Stimulated activated effector memory CD8-positive, alpha-beta T cell treated with anti-CD3 and anti-CD28 coated beads, Interleukin-12 subunit alpha, Interleukin-12 subunit beta, amount 100 ng/mL, for 72 hours (primary cell): ENCODE measurements at regions not wholly inside any gene's neighbourhood (a gene's known extent, or its start where the extent isn't known, plus 50 kb on each side); places are given as distances from the start of the nearest gene placed in this dataset.
"Not testable (repeated sequence)": the region's sequence is repeated elsewhere in the genome, so short reads cannot be mapped to it uniquely, and the experiment has no call there.

Source experiments
- ATAC-seq: fragments of 150-1000 bp; cut with Tn5 transposase; 2 replicates; pipeline ENCODE4 v1.10.0; 2021
- DNase-seq, 2 donors: peaks; one replicate each; pipeline ENCODE4 v3.0.0; 2021 to 2022; ENCODE audit warnings: low spot score in 2 of 2
- H3K27ac Mint-ChIP-seq: one replicate; pipeline ENCODE4 v1.8.0; 2022; ENCODE audit warnings: mild to moderate bottlenecking, mixed read lengths
- H3K36me3 Mint-ChIP-seq: one replicate; pipeline ENCODE4 v1.8.0; 2022; ENCODE audit warnings: mild to moderate bottlenecking, mixed read lengths
- H3K4me1 Mint-ChIP-seq: one replicate; pipeline ENCODE4 v1.8.0; 2022; ENCODE audit warnings: mixed read lengths
- H3K4me3 Mint-ChIP-seq: one replicate; pipeline ENCODE4 v1.8.0; 2022; ENCODE audit warnings: mild to moderate bottlenecking, mixed read lengths
- H3K9me3 Mint-ChIP-seq: one replicate; pipeline ENCODE4 v1.8.0; 2022; ENCODE audit warnings: mixed read lengths

- ATAC-seq (no peak), DNase-seq (no peak)
- no peaks in the 10 kb centered on the region for H3K36me3 Mint-ChIP-seq
- no peak overlapping the region for H3K4me3 Mint-ChIP-seq
- H3K27ac Mint-ChIP-seq = no peak overlapping the region
- no peaks in the 10 kb centered on the region for H3K4me1 Mint-ChIP-seq
- peaks cover 4% of the 10 kb centered on the region for H3K9me3 Mint-ChIP-seq
These were observed 236.9 kb downstream of the CD109 start for GRCh38 chr6:73932866-73933265.

DNA sequence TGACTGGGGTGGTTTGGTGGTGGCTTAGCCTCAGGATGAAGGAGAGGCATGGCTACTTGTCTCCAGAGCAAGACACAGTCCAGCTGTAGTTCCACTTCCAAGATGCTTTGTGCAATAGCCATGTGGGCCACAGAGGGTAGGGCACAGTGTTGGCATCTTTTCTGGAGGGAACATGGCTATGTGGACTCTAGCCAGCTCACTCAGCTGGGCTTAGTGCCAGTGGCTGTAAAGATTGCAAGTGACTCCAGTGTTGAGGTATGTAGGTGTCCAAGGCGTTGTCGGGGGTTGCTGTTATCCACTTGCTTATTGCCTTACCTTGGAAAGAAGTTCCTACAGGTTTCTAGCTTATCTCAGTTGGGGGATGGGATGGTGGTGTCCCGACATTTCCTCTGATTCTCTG, 233.4 kb downstream of the CD109 start:
- Mint-ChIP-seq H3K4me3 (no peak overlapping the region), H3K36me3 (no peaks in the 10 kb centered on the region), H3K4me1 (no peaks in the 10 kb centered on the region), H3K27ac (no peak overlapping the region), H3K9me3 (peaks cover 6% of the 10 kb centered on the region)
- ATAC-seq = peak; percentile 37
- no peak for DNase-seq

DNA sequence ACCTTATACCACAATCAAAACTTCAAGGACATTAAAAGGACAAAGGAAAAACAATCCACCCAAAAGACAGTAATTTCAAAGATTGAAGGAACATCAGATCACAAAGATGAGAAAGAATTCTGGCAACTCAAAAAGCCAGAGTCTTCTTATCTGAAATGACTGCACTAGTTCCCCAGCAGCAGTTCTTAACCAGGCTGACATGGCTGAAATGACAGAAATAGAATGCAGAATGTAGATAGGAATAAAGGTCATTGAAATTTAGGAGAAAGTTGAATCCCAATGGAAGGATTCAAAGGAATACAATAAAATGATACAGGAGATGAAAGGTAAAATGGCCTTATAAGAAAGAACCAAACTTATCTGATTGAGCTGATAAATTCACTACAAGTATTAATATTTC, 231.4 kb downstream of the CD109 start:
- Mint-ChIP-seq H3K4me3 (no peak overlapping the region), H3K27ac (no peak overlapping the region), H3K4me1 (no peaks in the 10 kb centered on the region), H3K9me3 (peaks cover 6% of the 10 kb centered on the region), H3K36me3 (no peaks in the 10 kb centered on the region)
- DNase-seq (no peak), ATAC-seq (no peak)

DNA sequence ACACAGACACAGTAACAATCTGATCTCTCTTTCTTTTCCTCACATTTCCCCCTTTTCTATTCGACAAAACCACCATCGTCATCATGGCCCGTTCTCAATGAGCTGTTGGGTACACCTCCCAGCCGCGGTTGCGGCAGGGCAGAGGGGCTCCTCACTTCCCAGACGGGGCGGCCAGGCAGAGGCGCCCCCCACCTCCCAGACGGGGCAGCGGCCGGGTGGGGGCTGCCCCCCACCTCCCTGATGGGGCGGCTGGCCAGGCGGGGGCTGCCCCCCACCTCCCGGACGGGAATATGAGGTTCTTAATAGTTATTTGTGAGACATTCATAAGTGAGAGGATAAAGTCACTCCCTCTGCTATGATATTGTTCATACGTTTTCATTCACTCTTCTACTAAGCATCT, 229.7 kb downstream of the CD109 start:
- H3K9me3 Mint-ChIP-seq, H3K4me1 Mint-ChIP-seq, H3K36me3 Mint-ChIP-seq, ATAC-seq, H3K4me3 Mint-ChIP-seq, H3K27ac Mint-ChIP-seq, DNase-seq: not testable (repeated sequence)

DNA sequence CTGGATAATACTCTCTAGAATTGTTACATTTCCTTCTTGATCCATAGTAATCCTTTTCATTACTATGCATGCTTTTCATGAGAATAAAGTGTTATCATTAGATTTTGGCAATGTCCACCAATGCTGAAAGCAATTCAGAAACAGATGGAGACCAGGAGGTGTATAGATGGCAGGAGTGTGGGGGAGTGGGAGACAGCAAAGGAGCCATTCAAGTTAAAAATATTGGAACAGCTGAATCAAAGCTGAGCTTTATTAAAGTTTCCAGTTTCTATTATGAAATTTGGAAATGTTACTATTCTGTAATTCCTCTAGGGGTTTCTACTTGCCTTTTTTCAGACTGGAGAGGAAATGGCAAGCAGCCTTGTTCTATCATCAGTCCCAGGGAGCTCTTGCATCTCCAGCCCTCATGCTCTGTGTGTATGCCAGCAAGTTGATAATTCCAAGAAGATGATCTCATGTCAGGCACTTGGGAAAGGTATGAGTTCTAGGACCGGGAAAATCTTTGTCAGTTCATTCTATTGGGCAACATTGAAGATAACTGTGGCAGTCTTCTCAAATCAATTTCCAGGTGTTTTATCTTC, 228.0 kb downstream of the CD109 start:
- no peak overlapping the region for H3K27ac Mint-ChIP-seq
- no peak for DNase-seq
- H3K4me3 Mint-ChIP-seq = no peak overlapping the region
- ATAC-seq = no peak
- peaks cover 8% of the 10 kb centered on the region for H3K9me3 Mint-ChIP-seq
- no peaks in the 10 kb centered on the region for H3K4me1 Mint-ChIP-seq
- H3K36me3 Mint-ChIP-seq = no peaks in the 10 kb centered on the region

DNA sequence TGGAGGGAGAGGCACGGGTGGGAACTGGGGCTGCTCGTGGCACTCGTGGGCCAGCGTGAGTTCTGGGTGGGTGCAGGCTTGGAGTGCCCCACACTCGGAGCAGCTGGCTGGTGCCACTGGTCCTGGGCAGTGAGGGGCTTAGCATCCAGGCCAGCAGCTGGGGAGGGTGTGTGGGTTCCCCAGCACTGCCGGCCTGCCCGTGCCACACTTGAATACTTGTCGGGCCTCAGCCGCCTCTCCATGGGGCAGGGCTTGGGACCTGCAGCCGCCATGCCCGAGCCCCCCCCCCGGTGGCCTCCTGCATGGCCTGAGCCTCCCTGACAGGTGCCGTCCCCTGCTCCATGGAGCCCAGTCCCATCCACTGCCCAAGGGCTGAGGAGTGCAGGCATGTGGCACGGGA, 207.2 kb downstream of the CD109 start:
- DNase-seq = no peak
- ATAC-seq = peak; percentile 28
- no peak overlapping the region for H3K4me3 Mint-ChIP-seq
- H3K9me3 Mint-ChIP-seq = peaks cover 13% of the 10 kb centered on the region
- H3K4me1 Mint-ChIP-seq = no peaks in the 10 kb centered on the region
- no peak overlapping the region for H3K27ac Mint-ChIP-seq
- H3K36me3 Mint-ChIP-seq = no peaks in the 10 kb centered on the region

DNA sequence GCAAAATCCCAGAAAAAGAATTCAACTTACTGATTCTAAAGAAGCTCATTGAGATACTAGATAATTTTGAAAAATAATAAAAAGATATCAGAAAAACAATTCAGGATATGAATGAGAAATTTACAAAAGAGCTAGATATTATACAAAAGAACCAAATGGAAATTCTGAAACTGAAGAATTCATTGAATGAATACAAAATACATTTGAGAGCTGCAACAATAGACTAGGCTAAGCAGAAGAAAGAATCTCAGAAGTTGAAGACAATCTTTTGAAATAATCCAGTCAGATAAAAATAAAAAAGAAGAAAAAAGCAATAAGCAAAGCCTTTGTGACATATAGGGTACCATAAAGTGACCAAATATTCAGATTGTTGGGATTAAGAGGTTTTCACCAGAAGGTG, 206.0 kb downstream of the CD109 start:
- ATAC-seq = no peak
- Mint-ChIP-seq H3K9me3 (peaks cover 13% of the 10 kb centered on the region), H3K27ac (no peak overlapping the region), H3K4me1 (no peaks in the 10 kb centered on the region), H3K4me3 (no peak overlapping the region), H3K36me3 (no peaks in the 10 kb centered on the region)
- DNase-seq = no peak

- no peak for ATAC-seq
- DNase-seq = no peak
- no peak overlapping the region for H3K4me3 Mint-ChIP-seq
- no peak overlapping the region for H3K27ac Mint-ChIP-seq
- H3K4me1 Mint-ChIP-seq = no peaks in the 10 kb centered on the region
- peaks cover 13% of the 10 kb centered on the region for H3K9me3 Mint-ChIP-seq
- no peaks in the 10 kb centered on the region for H3K36me3 Mint-ChIP-seq
These were observed 205.3 kb downstream of the CD109 start for GRCh38 chr6:73901311-73901710.

GRCh38 chr6:73898599-73898998, 202.6 kb downstream of the CD109 start:
- no peak for ATAC-seq
- H3K4me3 Mint-ChIP-seq = no peak overlapping the region
- no peaks in the 10 kb centered on the region for H3K4me1 Mint-ChIP-seq
- H3K27ac Mint-ChIP-seq = no peak overlapping the region
- no peak for DNase-seq
- H3K9me3 Mint-ChIP-seq = peaks cover 13% of the 10 kb centered on the region
- no peaks in the 10 kb centered on the region for H3K36me3 Mint-ChIP-seq

DNA sequence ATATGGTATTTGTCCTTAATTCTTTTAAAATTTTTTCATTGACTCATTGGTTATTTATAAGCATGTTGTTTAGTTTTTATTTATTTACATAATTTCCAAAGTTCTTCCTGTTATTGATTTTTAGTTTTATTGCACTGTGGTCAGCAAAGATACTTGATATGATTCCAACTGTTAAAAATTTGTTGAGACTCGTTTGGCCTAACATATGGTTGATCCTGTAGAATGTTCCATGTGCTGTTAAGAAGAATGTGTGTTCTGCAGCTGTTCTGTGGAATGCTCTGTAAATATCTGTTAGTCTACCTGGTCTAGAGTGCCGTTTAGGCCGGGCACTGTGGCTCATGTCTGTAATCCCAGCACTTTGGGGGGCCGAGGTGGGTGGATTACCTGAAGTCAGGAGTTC, 197.7 kb downstream of the CD109 start:
- no peak for DNase-seq
- no peaks in the 10 kb centered on the region for H3K9me3 Mint-ChIP-seq
- H3K36me3 Mint-ChIP-seq = no peaks in the 10 kb centered on the region
- no peak overlapping the region for H3K27ac Mint-ChIP-seq
- H3K4me3 Mint-ChIP-seq = no peak overlapping the region
- H3K4me1 Mint-ChIP-seq = no peaks in the 10 kb centered on the region
- no peak for ATAC-seq

- no peaks in the 10 kb centered on the region for H3K4me1 Mint-ChIP-seq
- no peak overlapping the region for H3K4me3 Mint-ChIP-seq
These were observed 192.0 kb downstream of the CD109 start for GRCh38 chr6:73888050-73888449.

GRCh38 chr6:73885393-73885792, 189.4 kb downstream of the CD109 start:
- Mint-ChIP-seq H3K4me3 (no peak overlapping the region), H3K36me3 (no peaks in the 10 kb centered on the region), H3K9me3 (no peaks in the 10 kb centered on the region)

More at GRCh38 chr6:73888050-73888449, 192.0 kb downstream of the CD109 start:
- Mint-ChIP-seq H3K36me3 (no peaks in the 10 kb centered on the region), H3K27ac (no peak overlapping the region), H3K9me3 (no peaks in the 10 kb centered on the region)
- no peak for ATAC-seq
- DNase-seq = no peak

DNA sequence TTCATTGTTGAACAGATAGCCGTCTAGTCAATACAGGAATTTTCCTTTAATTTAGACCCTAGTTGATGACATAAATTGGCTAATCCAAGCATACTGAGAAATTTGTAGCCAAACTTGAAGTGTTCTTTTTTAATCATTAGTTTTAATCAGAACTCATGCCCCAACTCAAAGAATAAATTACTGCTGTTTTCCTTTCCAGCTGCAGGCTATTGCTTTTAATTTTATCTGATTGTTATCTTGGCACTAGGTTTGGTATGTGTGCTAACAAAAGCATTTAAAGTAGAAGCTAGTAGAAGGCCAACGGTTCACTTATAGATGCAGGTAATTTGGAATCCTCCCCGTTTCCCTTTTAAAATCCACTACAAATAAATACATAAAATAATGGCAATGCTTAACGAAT, 188.5 kb downstream of the CD109 start:
- Mint-ChIP-seq H3K4me1 (no peaks in the 10 kb centered on the region), H3K27ac (no peak overlapping the region), H3K4me3 (no peak overlapping the region), H3K9me3 (no peaks in the 10 kb centered on the region), H3K36me3 (no peaks in the 10 kb centered on the region)
- DNase-seq (no peak), ATAC-seq (no peak)

More at GRCh38 chr6:73885393-73885792, 189.4 kb downstream of the CD109 start:
- ATAC-seq = no peak
- Mint-ChIP-seq H3K4me1 (no peaks in the 10 kb centered on the region), H3K27ac (no peak overlapping the region)
- no peak for DNase-seq

DNA sequence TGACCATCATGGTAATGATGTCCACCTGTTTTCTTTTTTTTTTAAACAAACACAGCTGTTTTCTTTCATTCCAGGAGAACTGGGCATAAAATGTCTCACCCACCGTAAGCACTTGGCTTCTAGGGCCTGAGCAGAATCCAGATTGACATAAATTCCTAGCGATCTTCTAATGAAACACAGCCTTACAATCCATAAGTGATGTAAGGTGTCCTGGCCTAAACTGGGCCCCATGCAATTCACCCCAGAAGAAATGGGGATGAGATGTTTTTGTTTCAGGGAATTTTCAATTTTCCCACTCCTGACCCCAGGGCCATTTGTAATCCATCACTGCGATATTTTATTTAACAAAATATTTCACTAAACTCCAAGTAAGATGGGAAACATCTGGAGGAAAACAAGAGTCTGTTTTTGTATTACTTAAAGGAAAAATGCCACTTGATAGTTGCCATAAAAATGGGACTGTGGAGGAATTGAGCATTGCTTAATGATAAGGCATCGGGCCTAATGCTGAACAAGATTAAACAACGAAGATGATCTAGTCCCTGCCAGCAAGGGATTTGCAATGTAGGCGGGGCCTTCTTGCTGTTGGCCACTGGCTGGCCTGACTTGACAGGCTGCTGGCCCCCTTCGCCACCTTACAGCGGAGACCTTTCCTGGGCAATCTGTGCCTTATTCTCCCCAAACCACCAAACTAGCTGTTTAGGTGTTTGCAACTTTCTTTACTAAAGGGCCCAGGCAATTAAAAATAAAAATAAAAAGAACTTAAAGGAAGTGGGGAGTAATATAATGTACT, 183.7 kb downstream of the CD109 start:
- Mint-ChIP-seq H3K4me1 (no peaks in the 10 kb centered on the region), H3K36me3 (no peaks in the 10 kb centered on the region), H3K9me3 (peaks cover under 1% of the 10 kb centered on the region), H3K27ac (no peak overlapping the region), H3K4me3 (no peak overlapping the region)
- DNase-seq (no peak), ATAC-seq (no peak)

DNA sequence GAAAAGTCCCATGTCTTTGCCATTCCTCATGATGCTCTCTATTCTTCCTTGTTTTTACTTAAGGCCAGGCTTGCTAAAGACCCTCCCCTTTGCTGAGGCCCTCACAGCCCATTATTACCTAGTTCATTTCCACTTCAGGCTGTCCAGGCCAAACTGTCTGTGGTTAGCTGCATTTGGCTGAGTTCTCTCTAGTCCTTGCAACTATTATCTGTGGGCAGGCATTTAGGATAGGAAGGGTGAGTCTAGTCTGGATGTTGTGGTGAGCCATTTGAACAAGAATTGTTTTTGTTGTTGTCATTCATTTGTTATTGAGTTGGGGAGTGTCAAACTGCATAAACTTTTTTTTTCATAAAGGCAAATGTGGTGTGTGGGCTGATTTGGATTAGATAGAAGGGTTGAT, 182.4 kb downstream of the CD109 start:
- ATAC-seq (no peak), DNase-seq (no peak)
- Mint-ChIP-seq H3K9me3 (peaks cover 2% of the 10 kb centered on the region), H3K4me1 (no peaks in the 10 kb centered on the region), H3K4me3 (no peak overlapping the region), H3K36me3 (no peaks in the 10 kb centered on the region), H3K27ac (no peak overlapping the region)
